Endothelial cell of umbilical vein (primary cell): ENCODE measurements at regions not wholly inside any gene's neighbourhood (a gene's known extent, or its start where the extent isn't known, plus 50 kb on each side); places are given as distances from the start of the nearest gene placed in this dataset.

Experiments
- BruUV-seq: library from RNA; stranded (reverse); fragments of 400-500 nt; replicated peaks from 2 replicates; lab custom pipeline; 2021; lab: Mats Ljungman, UMichigan
- CTCF ChIA-PET: fragments of 300-600, 350-600 bp; sonication (Branson Sonifier 250); formaldehyde crosslinking; loops from one replicate; lab custom pipeline; 2021; ENCODE audit warnings: antibody characterized with exemption, inconsistent platforms; lab: Charles Lee
- POLR2A ChIA-PET: fragments of 300-600, 350-600 bp; sonication (Branson Sonifier 250); formaldehyde crosslinking; loops from one replicate; lab custom pipeline; 2021; ENCODE audit warnings: antibody characterized with exemption, inconsistent platforms; lab: Charles Lee
- DNase-seq: peaks from one replicate; pipeline ENCODE4 v3.0.0-alpha.2; 2011; ENCODE audit warnings: low read depth, low spot score
- FAIRE-seq: peaks from 2 replicates; lab custom pipeline; 2011; peaks lifted over from hg19 to GRCh38; lab: Jason Lieb, UNC
- H2AFZ ChIP-seq: 2 replicates; pipeline ENCODE4 v1.6.0; 2012; ENCODE audit warnings: low read depth, low read length, control low read depth, inconsistent platforms
- H3K27ac ChIP-seq: 2 replicates; pipeline ENCODE4 v1.5.1; 2011; ENCODE audit warnings: low read depth, mild to moderate bottlenecking, control low read depth, low read length, moderate library complexity; ENCODE audit not compliant: insufficient read depth
- H3K27me3 ChIP-seq, 2 experiments: 2 replicates each; pipeline versions ENCODE4 v1.6.0 to v1.6.1; 2011; ENCODE audit warnings: low read length in 2 of 2, mixed read lengths in 1 of 2; ENCODE audit not compliant: control insufficient read depth in 2 of 2, insufficient read depth in 2 of 2
- H3K36me3 ChIP-seq, 2 experiments: 2 replicates in 1 of 2; 3 replicates in 1 of 2; pipeline ENCODE4 v1.5.1; 2011; ENCODE audit warnings: low read length in 2 of 2, mild to moderate bottlenecking in 1 of 2, moderate library complexity in 1 of 2; ENCODE audit not compliant: control insufficient read depth in 2 of 2, insufficient read depth in 2 of 2; ENCODE audit errors: extremely low read depth in 1 of 2
- H3K4me1 ChIP-seq: 3 replicates; pipeline ENCODE4 v1.5.1; 2011; ENCODE audit warnings: mild to moderate bottlenecking, low read length; ENCODE audit not compliant: control insufficient read depth, insufficient read depth; ENCODE audit errors: extremely low read depth
- H3K4me2 ChIP-seq: 2 replicates; pipeline ENCODE4 v1.6.1; 2011; ENCODE audit warnings: low read length, control low read depth, mixed read lengths; ENCODE audit not compliant: insufficient read depth
- H3K4me3 ChIP-seq, 3 experiments: fragments of 200-600 bp in 1 of 3; sonication (generic), shearing (Covaris generic) in 1 of 3; replicated peaks in 1 of 3; 2 replicates each; pipeline ENCODE4 v1.5.1; 2011 to 2016; ENCODE audit warnings: control low read depth in 3 of 3, low read length in 3 of 3, mild to moderate bottlenecking in 2 of 3, inconsistent platforms in 1 of 3, low read depth in 1 of 3, moderate library complexity in 1 of 3; ENCODE audit not compliant: insufficient read depth in 1 of 3
- H3K79me2 ChIP-seq: 2 replicates; pipeline ENCODE4 v1.6.0; 2012; ENCODE audit warnings: low read length, inconsistent platforms; ENCODE audit not compliant: control insufficient read depth, insufficient read depth
- H3K9ac ChIP-seq: replicated peaks from 2 replicates; pipeline ENCODE3; 2011; ENCODE audit warnings: low read length, control low read depth; ENCODE audit not compliant: insufficient read depth; ENCODE audit errors: extremely low read depth
- H3K9me1 ChIP-seq: replicated peaks from 3 replicates; pipeline ENCODE4 v1.6.0; 2011; ENCODE audit warnings: mild to moderate bottlenecking, low read length; ENCODE audit not compliant: control insufficient read depth, insufficient read depth; ENCODE audit errors: extremely low read depth
- H3K9me3 ChIP-seq: replicated peaks from 2 replicates; pipeline ENCODE4 v1.5.1; 2012; ENCODE audit warnings: low read length, inconsistent platforms; ENCODE audit not compliant: control insufficient read depth, insufficient read depth
- H4K20me1 ChIP-seq: replicated peaks from 2 replicates; pipeline ENCODE3; 2011; ENCODE audit warnings: mild to moderate bottlenecking, low read length; ENCODE audit not compliant: control insufficient read depth, insufficient read depth; ENCODE audit errors: extremely low read depth
- EZH2 ChIP-seq: IDR thresholded peaks from 2 replicates; pipeline ENCODE4 v1.6.1; 2012; ENCODE audit warnings: borderline replicate concordance, low read depth, mild to moderate bottlenecking, moderate library complexity, low read length, inconsistent platforms; ENCODE audit not compliant: severe bottlenecking
- FOS ChIP-seq: IDR thresholded peaks from 2 replicates; pipeline ENCODE4 v1.6.1; 2011; ENCODE audit warnings: mild to moderate bottlenecking, low read length, moderate library complexity, borderline replicate concordance; ENCODE audit not compliant: insufficient read depth
- GATA2 ChIP-seq: IDR thresholded peaks from 2 replicates; pipeline ENCODE4 v1.7.0; 2011; ENCODE audit warnings: low read depth, mild to moderate bottlenecking, moderate library complexity, mixed read lengths, low read length; ENCODE audit not compliant: insufficient read length, insufficient read depth
- JUN ChIP-seq: IDR thresholded peaks from 2 replicates; pipeline ENCODE4 v1.6.1; 2011; ENCODE audit warnings: borderline replicate concordance, low read depth; ENCODE audit not compliant: insufficient read length, insufficient read depth
- MYC ChIP-seq: IDR thresholded peaks from one replicate; pipeline ENCODE4 v1.6.1; 2011; ENCODE audit warnings: mild to moderate bottlenecking, low read depth, low read length
- POLR2A ChIP-seq: IDR thresholded peaks from 2 replicates; pipeline ENCODE4 v1.6.1; 2012; ENCODE audit warnings: low read depth, mild to moderate bottlenecking, control low read depth, low read length
- POLR2AphosphoS5 ChIP-seq: IDR thresholded peaks from 2 replicates; pipeline ENCODE4 v1.6.1; 2012; ENCODE audit warnings: low read depth, mild to moderate bottlenecking, control low read depth, low read length, moderate library complexity; ENCODE audit not compliant: insufficient read depth
- dilution Hi-C: fragments of 300-500 bp; cut with MboI; formaldehyde crosslinking; loops from one replicate; pipeline ENCODE4 v1.15.0; 2019; ENCODE audit warnings: low sequenced_read_pairs; ENCODE audit not compliant: extremely low pct_ligation_motif_present
- intact Hi-C: fragments of 100-400 bp; cut with micrococcal nuclease; formaldehyde crosslinking; loops from one replicate; pipeline ENCODE4 v1.10.0; 2022
- TF ChIP-seq, protein P1 (sequence below): IDR thresholded peaks from 2 replicates; pipeline ENCODE4 v1.6.1; 2011; ENCODE audit not compliant: insufficient read depth, insufficient read length
- TF ChIP-seq, protein P2 (sequence below), 2 donors: IDR thresholded peaks; 1 replicate in 1 of 2; 2 replicates in 1 of 2; pipeline ENCODE4 v1.5.1; 2011; ENCODE audit warnings: low read length in 2 of 2, mild to moderate bottlenecking in 2 of 2, moderate library complexity in 2 of 2, control low read depth in 1 of 2, inconsistent platforms in 1 of 2, low read depth in 1 of 2; ENCODE audit not compliant: insufficient read depth in 1 of 2; ENCODE audit errors: extremely low read depth in 1 of 2

DNA sequence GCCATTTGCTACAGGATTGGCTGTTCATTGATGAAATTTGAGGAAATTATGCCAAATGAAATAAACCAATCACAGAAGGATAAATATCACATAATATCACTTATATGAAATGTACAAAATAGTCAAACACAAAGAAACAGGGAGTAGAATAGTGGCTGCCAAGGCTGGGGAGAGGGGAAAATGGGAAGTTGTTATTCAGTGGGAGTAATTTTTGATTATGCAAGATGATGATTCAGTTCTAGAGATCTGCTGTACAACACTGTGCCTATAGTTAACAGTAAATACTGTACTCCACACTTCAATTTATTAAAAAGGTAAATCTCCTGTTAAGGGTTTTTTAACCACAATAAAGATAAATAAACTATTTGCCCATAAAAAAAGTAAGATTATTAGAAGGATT lies 101.1 kb downstream of the TMA16 start:
- H4K20me1 ChIP-seq = no peaks in the 10 kb centered on the region
- no peak overlapping the region for H3K27ac ChIP-seq
- H3K27me3 ChIP-seq = no peaks in the 10 kb centered on the region
- H3K4me3 ChIP-seq = no peak overlapping the region
- DNase-seq (no peak), FAIRE-seq (no peak)
- TF ChIP-seq MYC (no peak), FOS (no peak), EZH2 (no peak)
- TF ChIP-seq, protein P1, sequence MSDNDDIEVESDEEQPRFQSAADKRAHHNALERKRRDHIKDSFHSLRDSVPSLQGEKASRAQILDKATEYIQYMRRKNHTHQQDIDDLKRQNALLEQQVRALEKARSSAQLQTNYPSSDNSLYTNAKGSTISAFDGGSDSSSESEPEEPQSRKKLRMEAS = no peak
- no peaks in the 10 kb centered on the region for H3K36me3 ChIP-seq
- H3K9me1 ChIP-seq = no peaks in the 10 kb centered on the region
- dilution Hi-C loops = no loop called here
- H2AFZ ChIP-seq = no peak overlapping the region
- intact Hi-C loops = no loop called here
- ChIA-PET CTCF (no interaction called here), POLR2A (no interaction called here)
- H3K4me1 ChIP-seq = no peaks in the 10 kb centered on the region
- H3K9me3 ChIP-seq = no peaks in the 10 kb centered on the region
- BruUV-seq = no TSS peak
- no peaks in the 10 kb centered on the region for H3K79me2 ChIP-seq
- H3K4me2 ChIP-seq = no peak overlapping the region
- H3K9ac ChIP-seq = no peak overlapping the region

DNA sequence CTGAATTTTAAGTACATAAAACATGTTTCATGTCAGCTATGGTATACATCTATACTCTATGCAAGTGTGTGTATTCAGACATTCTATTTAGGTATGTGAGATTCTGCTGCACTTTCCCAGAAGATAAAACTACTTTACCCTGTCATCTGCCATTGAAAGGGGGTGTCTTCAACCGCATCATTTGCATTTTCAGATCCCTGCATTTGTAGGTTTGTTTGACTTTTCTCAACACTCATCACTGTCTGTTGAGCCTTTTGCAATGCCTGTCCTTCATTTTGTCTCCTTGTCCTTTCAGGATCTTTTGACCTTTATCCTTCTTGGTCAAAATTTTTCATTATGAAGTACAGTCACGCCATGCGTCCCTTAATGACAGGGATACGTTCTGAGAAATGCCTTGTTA lies 103.5 kb downstream of the TMA16 start:
- no peak for DNase-seq
- Histone ChIP-seq H4K20me1 (no peaks in the 10 kb centered on the region), H3K36me3 (no peaks in the 10 kb centered on the region), H3K4me1 (no peaks in the 10 kb centered on the region), H3K9me1 (no peaks in the 10 kb centered on the region), H3K9ac (no peak overlapping the region), H3K4me3 (no peak overlapping the region), H3K27me3 (no peaks in the 10 kb centered on the region), H3K79me2 (no peaks in the 10 kb centered on the region), H3K9me3 (no peaks in the 10 kb centered on the region), H2AFZ (no peak overlapping the region), H3K27ac (no peak overlapping the region), H3K4me2 (no peak overlapping the region)
- POLR2A ChIA-PET = no interaction called here
- BruUV-seq = no TSS peak
- no peak for FAIRE-seq
- CTCF ChIA-PET = no interaction called here
- TF ChIP-seq POLR2A = no peak
- TF ChIP-seq, protein P2, sequence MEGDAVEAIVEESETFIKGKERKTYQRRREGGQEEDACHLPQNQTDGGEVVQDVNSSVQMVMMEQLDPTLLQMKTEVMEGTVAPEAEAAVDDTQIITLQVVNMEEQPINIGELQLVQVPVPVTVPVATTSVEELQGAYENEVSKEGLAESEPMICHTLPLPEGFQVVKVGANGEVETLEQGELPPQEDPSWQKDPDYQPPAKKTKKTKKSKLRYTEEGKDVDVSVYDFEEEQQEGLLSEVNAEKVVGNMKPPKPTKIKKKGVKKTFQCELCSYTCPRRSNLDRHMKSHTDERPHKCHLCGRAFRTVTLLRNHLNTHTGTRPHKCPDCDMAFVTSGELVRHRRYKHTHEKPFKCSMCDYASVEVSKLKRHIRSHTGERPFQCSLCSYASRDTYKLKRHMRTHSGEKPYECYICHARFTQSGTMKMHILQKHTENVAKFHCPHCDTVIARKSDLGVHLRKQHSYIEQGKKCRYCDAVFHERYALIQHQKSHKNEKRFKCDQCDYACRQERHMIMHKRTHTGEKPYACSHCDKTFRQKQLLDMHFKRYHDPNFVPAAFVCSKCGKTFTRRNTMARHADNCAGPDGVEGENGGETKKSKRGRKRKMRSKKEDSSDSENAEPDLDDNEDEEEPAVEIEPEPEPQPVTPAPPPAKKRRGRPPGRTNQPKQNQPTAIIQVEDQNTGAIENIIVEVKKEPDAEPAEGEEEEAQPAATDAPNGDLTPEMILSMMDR (IDR thresholded peaks at IDR 0.05; ENCODE audit: extremely low read depth in 1 of 2, insufficient read depth in 1 of 2, low read depth in 1 of 2, low read length in 2 of 2) = no peak
- no peak for TF ChIP-seq MYC
- TF ChIP-seq, protein P1 = no peak
- no peak for TF ChIP-seq FOS
- no peak for TF ChIP-seq JUN
- TF ChIP-seq POLR2AphosphoS5 = no peak
- TF ChIP-seq EZH2 = no peak
- no peak for TF ChIP-seq GATA2
- dilution Hi-C loops = no loop called here
- intact Hi-C loops = no loop called here
